ENCODE measurements at regions not wholly inside any gene's neighbourhood (a gene's known extent, or its start where the extent isn't known, plus 50 kb on each side); places are given as distances from the start of the nearest gene placed in this dataset.

DNA sequence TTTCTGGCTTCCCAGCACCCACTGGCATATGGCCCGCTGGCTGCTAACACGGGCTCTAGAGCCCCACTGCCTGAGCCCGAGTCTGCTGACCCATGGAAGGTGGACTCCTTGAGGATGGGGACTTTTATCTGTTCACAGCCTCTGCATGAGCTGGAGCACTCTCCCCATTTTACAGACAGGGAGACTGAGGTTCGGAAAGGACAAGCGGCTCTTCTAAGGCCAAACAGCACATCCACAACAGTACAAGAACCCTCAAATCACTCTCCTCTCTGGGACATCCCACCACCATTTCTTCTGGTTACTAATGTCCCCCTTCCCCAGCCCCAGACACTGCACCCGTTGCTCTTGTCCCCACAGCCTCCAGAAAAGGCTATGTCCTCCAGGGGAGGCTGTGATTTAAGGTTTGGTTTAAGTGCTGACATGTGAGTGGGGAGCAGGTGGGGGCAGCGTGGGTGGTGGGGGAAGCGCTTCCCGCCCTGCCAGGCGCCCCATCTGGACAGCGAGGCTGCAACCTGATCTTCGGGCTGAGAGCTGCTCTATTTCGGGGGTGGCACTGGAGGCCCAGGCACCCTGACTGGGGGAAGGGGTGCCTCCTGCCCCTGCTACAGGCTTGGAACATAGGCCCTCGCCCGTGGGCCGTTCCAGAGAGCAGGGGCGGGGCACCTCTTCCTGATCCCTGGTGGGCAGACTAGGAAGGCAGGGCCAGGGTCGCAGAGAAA is 104.8 kb upstream of the WNT4 start:
- H3K4me1 Mint-ChIP-seq, result no peaks in the 10 kb centered on the region
- H3K27me3 ChIP-seq (replicated peaks in 1 of 4; ENCODE audit: control extremely low read depth in 1 of 4, control insufficient read depth in 3 of 4, insufficient read depth in 4 of 4, low read length in 3 of 4), result peaks cover 0 to 4% (median 0%) of the 10 kb centered on the region in 4 experiments
- H3K36me3 ChIP-seq (replicated peaks in 1 of 2; ENCODE audit: control extremely low read depth in 1 of 2, control insufficient read depth in 1 of 2, extremely low read depth in 1 of 2, insufficient read depth in 2 of 2, low read length in 1 of 2), result no peaks in the 10 kb centered on the region
- H3K27ac ChIP-seq (ENCODE audit: low read length in 2 of 2), result no peak overlapping the region
- H3K79me2 ChIP-seq (ENCODE audit: control insufficient read depth, insufficient read depth, low read length), result no peaks in the 10 kb centered on the region
- H3K4me3 ChIP-seq (ENCODE audit: control extremely low read depth in 1 of 5, extremely low read depth in 1 of 5, insufficient read depth in 1 of 5, low read depth in 2 of 5, low read length in 4 of 5), result no peak overlapping the region
- H3K4me1 ChIP-seq (ENCODE audit: control insufficient read depth in 2 of 2, insufficient read depth in 2 of 2, low read length in 2 of 2), result no peaks in the 10 kb centered on the region
- peaks cover 25% of the 10 kb centered on the region for H3K27me3 Mint-ChIP-seq
- H3K4me3 Mint-ChIP-seq, result no peak overlapping the region
- no peaks in the 10 kb centered on the region for H3K9me3 ChIP-seq (ENCODE audit: control extremely low read depth in 1 of 3, control insufficient read depth in 2 of 3, insufficient read depth in 1 of 3, low read length in 2 of 3)
- 70% methylated on average over 18 of the region's 18 CpGs for WGBS (ENCODE audit: insufficient coverage)
- ChIA-PET POLR2A (no interaction called here), CTCF (no interaction called here)
- DNase-seq (no peak), ATAC-seq (ENCODE audit: low read depth) (no peak)
- no peak overlapping the region for H3K27ac Mint-ChIP-seq
- H3K9me3 Mint-ChIP-seq (ENCODE audit: insufficient read depth), result no peaks in the 10 kb centered on the region
- intact Hi-C loops (cut with micrococcal nuclease), result no loop called here
- TF ChIP-seq, protein P1, sequence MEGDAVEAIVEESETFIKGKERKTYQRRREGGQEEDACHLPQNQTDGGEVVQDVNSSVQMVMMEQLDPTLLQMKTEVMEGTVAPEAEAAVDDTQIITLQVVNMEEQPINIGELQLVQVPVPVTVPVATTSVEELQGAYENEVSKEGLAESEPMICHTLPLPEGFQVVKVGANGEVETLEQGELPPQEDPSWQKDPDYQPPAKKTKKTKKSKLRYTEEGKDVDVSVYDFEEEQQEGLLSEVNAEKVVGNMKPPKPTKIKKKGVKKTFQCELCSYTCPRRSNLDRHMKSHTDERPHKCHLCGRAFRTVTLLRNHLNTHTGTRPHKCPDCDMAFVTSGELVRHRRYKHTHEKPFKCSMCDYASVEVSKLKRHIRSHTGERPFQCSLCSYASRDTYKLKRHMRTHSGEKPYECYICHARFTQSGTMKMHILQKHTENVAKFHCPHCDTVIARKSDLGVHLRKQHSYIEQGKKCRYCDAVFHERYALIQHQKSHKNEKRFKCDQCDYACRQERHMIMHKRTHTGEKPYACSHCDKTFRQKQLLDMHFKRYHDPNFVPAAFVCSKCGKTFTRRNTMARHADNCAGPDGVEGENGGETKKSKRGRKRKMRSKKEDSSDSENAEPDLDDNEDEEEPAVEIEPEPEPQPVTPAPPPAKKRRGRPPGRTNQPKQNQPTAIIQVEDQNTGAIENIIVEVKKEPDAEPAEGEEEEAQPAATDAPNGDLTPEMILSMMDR (IDR thresholded peaks at IDR 0.05), result no peak
- no peak for TF ChIP-seq EZH2 (IDR thresholded peaks at IDR 0.05; ENCODE audit: borderline replicate concordance, insufficient read depth, low read depth, low read length, poor library complexity, severe bottlenecking)
- no peaks in the 10 kb centered on the region for H4K20me1 ChIP-seq (ENCODE audit: control insufficient read depth, insufficient read depth, low read length, poor library complexity, severe bottlenecking)
- no peak overlapping the region for H3K9ac ChIP-seq (ENCODE audit: low read length)
- H2AFZ ChIP-seq (ENCODE audit: insufficient read depth, low read depth, low read length, poor library complexity, severe bottlenecking), result no peak overlapping the region
- no peak overlapping the region for H3K4me2 ChIP-seq (replicated peaks; ENCODE audit: low read depth, low read length, poor library complexity, severe bottlenecking)

DNA sequence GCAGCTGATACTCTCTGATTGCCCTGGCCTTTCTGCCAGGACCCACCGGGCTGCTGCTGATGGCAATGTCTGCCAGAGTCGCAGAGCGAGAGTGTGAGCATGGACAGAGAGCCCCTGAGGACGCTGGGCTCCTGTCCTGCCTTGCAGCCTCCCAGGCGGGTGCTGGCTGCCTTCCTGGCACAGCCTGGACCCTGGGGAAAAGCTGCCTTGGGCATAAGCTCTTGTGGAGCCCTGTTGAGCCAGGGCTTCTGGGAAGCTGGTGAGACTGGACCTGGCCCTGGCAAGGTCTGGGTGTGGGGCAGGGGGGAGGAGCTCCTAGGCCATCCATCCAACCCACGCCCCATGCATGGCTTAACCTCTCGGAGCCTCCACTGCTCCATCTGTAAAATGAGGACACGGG is 105.8 kb upstream of the WNT4 start:
- no peak for TF ChIP-seq EZH2 (IDR thresholded peaks at IDR 0.05; ENCODE audit: borderline replicate concordance, insufficient read depth, low read depth, low read length, poor library complexity, severe bottlenecking)
- TF ChIP-seq, protein P1 (IDR thresholded peaks at IDR 0.05), result no peak
- Histone ChIP-seq H3K9me3 (ENCODE audit: control extremely low read depth in 1 of 3, control insufficient read depth in 2 of 3, insufficient read depth in 1 of 3, low read length in 2 of 3) (no peaks in the 10 kb centered on the region), H3K79me2 (ENCODE audit: control insufficient read depth, insufficient read depth, low read length) (no peaks in the 10 kb centered on the region), H3K4me1 (ENCODE audit: control insufficient read depth in 2 of 2, insufficient read depth in 2 of 2, low read length in 2 of 2) (no peaks in the 10 kb centered on the region), H3K27me3 (replicated peaks in 1 of 4; ENCODE audit: control extremely low read depth in 1 of 4, control insufficient read depth in 3 of 4, insufficient read depth in 4 of 4, low read length in 3 of 4) (peaks cover 0 to 4% (median 0%) of the 10 kb centered on the region in 4 experiments), H3K36me3 (replicated peaks in 1 of 2; ENCODE audit: control extremely low read depth in 1 of 2, control insufficient read depth in 1 of 2, extremely low read depth in 1 of 2, insufficient read depth in 2 of 2, low read length in 1 of 2) (no peaks in the 10 kb centered on the region), H3K27ac (ENCODE audit: low read length in 2 of 2) (no peak overlapping the region), H4K20me1 (ENCODE audit: control insufficient read depth, insufficient read depth, low read length, poor library complexity, severe bottlenecking) (no peaks in the 10 kb centered on the region), H2AFZ (ENCODE audit: insufficient read depth, low read depth, low read length, poor library complexity, severe bottlenecking) (no peak overlapping the region), H3K4me2 (replicated peaks; ENCODE audit: low read depth, low read length, poor library complexity, severe bottlenecking) (no peak overlapping the region), H3K9ac (ENCODE audit: low read length) (no peak overlapping the region), H3K4me3 (ENCODE audit: control extremely low read depth in 1 of 5, extremely low read depth in 1 of 5, insufficient read depth in 1 of 5, low read depth in 2 of 5, low read length in 4 of 5) (no peak overlapping the region)
- H3K4me3 Mint-ChIP-seq, result no peak overlapping the region
- no peak for DNase-seq
- peaks cover 36% of the 10 kb centered on the region for H3K27me3 Mint-ChIP-seq
- H3K9me3 Mint-ChIP-seq (ENCODE audit: insufficient read depth), result no peaks in the 10 kb centered on the region
- H3K4me1 Mint-ChIP-seq, result no peaks in the 10 kb centered on the region
- intact Hi-C loops (cut with micrococcal nuclease), result no loop called here
- H3K27ac Mint-ChIP-seq, result no peak overlapping the region
- 83% methylated on average over 6 of the region's 8 CpGs for WGBS (ENCODE audit: insufficient coverage)
- ChIA-PET POLR2A (no interaction called here), CTCF (no interaction called here)
- no peak for ATAC-seq (ENCODE audit: low read depth)
